ENCODE measurements at regions not wholly inside any gene's neighbourhood (a gene's known extent, or its start where the extent isn't known, plus 50 kb on each side); places are given as distances from the start of the nearest gene placed in this dataset.

DNA sequence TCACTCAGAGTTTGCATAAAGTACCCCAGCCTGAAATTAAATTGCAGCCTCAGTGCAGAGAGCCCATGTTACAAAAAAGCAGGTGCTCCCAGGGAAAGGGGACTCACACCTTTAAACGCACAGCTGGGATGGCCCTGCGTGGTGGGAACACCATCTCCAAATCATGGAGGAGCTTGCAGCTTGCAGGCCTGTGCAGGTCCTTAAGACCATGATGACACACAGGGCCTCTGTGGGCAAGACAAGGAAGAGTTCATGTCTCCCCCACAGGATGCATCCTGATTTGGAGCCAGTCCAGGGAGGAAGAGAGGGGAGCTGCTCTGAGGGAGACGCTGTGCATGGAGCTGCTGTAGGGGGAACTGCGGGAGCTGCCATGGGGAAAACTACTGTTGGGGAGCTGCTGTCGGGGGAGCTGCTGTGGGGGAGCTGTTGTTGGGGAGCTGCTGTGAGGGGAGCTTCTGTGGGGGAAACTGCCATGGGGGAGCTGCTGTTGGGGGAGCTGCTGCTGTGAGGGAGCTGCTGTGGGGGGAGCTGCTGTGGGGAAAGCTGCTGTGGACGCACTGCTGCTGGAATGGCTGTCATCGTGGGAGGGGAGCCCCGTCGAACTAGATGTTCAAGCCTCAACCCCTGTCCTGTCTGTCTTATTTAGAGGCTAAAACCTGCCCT, 113.9 kb downstream of the MATN1 start:
- TF ChIP-seq CTCF (IDR thresholded peaks at IDR 0.05; ENCODE audit: low read depth, low read length): no peak
- 0 out of 2 replicates have a peak, but pooled peaks cover 9% of the 10 kb centered on the region for H3K4me1 ChIP-seq
- H3K36me3 ChIP-seq: no peaks in the 10 kb centered on the region
- no peaks in the 10 kb centered on the region for H3K9me3 ChIP-seq
- H3K27me3 ChIP-seq: no peaks in the 10 kb centered on the region
- no peak for DNase-seq
- H3K4me3 ChIP-seq (ENCODE audit: low read depth, low read length): no peak overlapping the region

GRCh38 chr1:30607723-30608122, 115.7 kb downstream of the MATN1 start:
- Histone ChIP-seq H3K27me3 (no peaks in the 10 kb centered on the region), H3K9me3 (no peaks in the 10 kb centered on the region), H3K4me3 (ENCODE audit: low read depth, low read length) (no peak overlapping the region), H3K36me3 (no peaks in the 10 kb centered on the region), H3K4me1 (0 out of 2 replicates have a peak, but pooled peaks cover 9% of the 10 kb centered on the region)
- TF ChIP-seq CTCF (IDR thresholded peaks at IDR 0.05; ENCODE audit: low read depth, low read length): no peak
- DNase-seq: no peak

DNA sequence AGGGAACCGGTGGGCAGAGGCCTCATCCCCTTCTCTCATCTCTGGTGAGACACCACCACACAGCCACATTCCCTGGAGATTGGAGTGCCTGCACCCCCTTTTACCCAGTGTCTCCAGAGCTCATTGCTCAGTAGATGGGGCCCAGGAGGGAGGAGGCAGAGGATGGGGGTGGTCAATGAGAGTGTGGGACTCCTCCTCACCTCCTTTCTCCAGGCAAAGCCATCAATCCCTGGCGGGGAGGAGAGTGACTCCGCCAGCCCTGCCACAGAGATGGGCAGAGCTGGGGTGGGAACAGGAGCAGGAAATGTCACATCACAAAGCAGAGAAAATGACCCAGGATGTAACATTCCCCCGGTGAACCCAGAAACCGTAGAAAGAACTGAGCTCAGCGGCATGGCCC, 117.2 kb downstream of the MATN1 start:
- Histone ChIP-seq H3K27me3 (no peaks in the 10 kb centered on the region), H3K4me3 (ENCODE audit: low read depth, low read length) (no peak overlapping the region), H3K36me3 (no peaks in the 10 kb centered on the region), H3K4me1 (0 out of 2 replicates have a peak, but pooled peaks cover 9% of the 10 kb centered on the region), H3K9me3 (no peaks in the 10 kb centered on the region)
- DNase-seq: no peak
- no peak for TF ChIP-seq CTCF (IDR thresholded peaks at IDR 0.05; ENCODE audit: low read depth, low read length)

GRCh38 chr1:30605441-30605920, 117.9 kb downstream of the MATN1 start:
- H3K27me3 ChIP-seq: no peaks in the 10 kb centered on the region
- H3K36me3 ChIP-seq: no peaks in the 10 kb centered on the region
- H3K9me3 ChIP-seq: no peaks in the 10 kb centered on the region
- DNase-seq: no peak
- TF ChIP-seq CTCF (IDR thresholded peaks at IDR 0.05; ENCODE audit: low read depth, low read length): no peak
- H3K4me3 ChIP-seq (ENCODE audit: low read depth, low read length): no peak overlapping the region
- H3K4me1 ChIP-seq: 0 out of 2 replicates have a peak, but pooled peaks cover 5% of the 10 kb centered on the region

DNA sequence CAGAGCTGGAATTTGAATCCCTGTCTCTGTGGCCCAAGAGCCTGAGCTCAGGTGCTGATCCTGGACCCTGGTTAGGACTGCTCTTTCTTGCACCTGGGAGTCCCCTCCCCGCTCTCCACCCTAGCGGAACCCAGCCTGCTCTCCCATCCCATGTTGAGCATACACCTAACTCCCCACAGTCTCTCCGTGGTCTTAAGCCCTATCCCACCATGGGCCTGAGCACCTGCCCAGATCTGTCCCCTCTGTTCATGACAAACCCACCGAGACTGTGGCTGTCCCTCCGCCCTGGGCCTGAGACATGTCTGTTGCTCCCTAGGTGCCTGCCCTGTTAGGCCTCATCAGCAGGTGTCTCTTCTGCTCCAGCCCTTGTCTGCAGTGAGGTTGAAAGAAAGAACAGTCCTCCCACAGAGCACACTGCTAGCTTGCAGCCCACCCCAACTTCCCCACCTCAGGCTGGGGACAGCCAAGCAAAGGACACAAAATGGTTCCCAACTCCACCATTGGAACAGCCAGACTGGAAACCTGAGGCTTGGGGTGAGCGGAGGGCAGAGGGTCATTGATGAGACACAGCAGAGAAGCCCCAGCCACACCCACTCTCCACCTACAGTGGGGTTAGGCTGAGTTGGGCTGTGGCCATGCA, 118.5 kb downstream of the MATN1 start:
- H3K4me1 ChIP-seq: 0 out of 2 replicates have a peak, but pooled peaks cover under 1% of the 10 kb centered on the region
- no peak overlapping the region for H3K4me3 ChIP-seq (ENCODE audit: low read depth, low read length)
- no peaks in the 10 kb centered on the region for H3K9me3 ChIP-seq
- no peaks in the 10 kb centered on the region for H3K36me3 ChIP-seq
- DNase-seq: no peak
- TF ChIP-seq CTCF (IDR thresholded peaks at IDR 0.05; ENCODE audit: low read depth, low read length): no peak
- no peaks in the 10 kb centered on the region for H3K27me3 ChIP-seq
